GM23248 (cell line): ENCODE measurements at regions not wholly inside any gene's neighbourhood (a gene's known extent, or its start where the extent isn't known, plus 50 kb on each side); places are given as distances from the start of the nearest gene placed in this dataset.

Source experiments
- EZH2 ChIP-seq: fragments of 200-600 bp; sonication (generic); IDR thresholded peaks from 2 replicates; pipeline ENCODE4 v1.6.1; 2018; ENCODE audit warnings: antibody characterized with exemption, mild to moderate bottlenecking; ENCODE audit not compliant: insufficient read depth, poor library complexity, severe bottlenecking
- EZH2phosphoT487 ChIP-seq: fragments of 200-600 bp; sonication (generic); IDR thresholded peaks from 2 replicates; pipeline ENCODE4 v1.6.1; 2018; ENCODE audit warnings: antibody characterized with exemption, moderate library complexity, mild to moderate bottlenecking, low read depth; ENCODE audit not compliant: insufficient read depth

- TF ChIP-seq EZH2phosphoT487 (no peak), EZH2 (no peak)
Measured at GRCh38 chr4:187617113-187617512, 378.5 kb upstream of the ZFP42 start.
